ENCODE measurements at regions not wholly inside any gene's neighbourhood (a gene's known extent, or its start where the extent isn't known, plus 50 kb on each side); places are given as distances from the start of the nearest gene placed in this dataset.

- DNase-seq (ENCODE audit: insufficient read length) (no peak), FAIRE-seq (no peak)
- TF ChIP-seq TAF1 (IDR thresholded peaks at IDR 0.05; ENCODE audit: borderline replicate concordance, low read depth, low read length) (no peak), POLR2A (IDR thresholded peaks at IDR 0.05; ENCODE audit: low read depth, low read length) (no peak), POLR2AphosphoS5 (IDR thresholded peaks at IDR 0.05; ENCODE audit: low read depth, low read length) (no peak)
Observed at GRCh38 chr7:41203542-41203941, 499.3 kb downstream of the INHBA start.

GRCh38 chr7:41201021-41201420 lies 501.9 kb downstream of the INHBA start:
- no peak for FAIRE-seq
- no peak for TF ChIP-seq TAF1 (IDR thresholded peaks at IDR 0.05; ENCODE audit: borderline replicate concordance, low read depth, low read length)
- no peak for TF ChIP-seq POLR2A (IDR thresholded peaks at IDR 0.05; ENCODE audit: low read depth, low read length)
- no peak for TF ChIP-seq POLR2AphosphoS5 (IDR thresholded peaks at IDR 0.05; ENCODE audit: low read depth, low read length)
- DNase-seq (ENCODE audit: insufficient read length) = no peak

- no peak for DNase-seq (ENCODE audit: insufficient read length)
- FAIRE-seq = no peak
Observed at GRCh38 chr7:41199136-41199535, 503.8 kb downstream of the INHBA start.

GRCh38 chr7:41198502-41198901 lies 504.4 kb downstream of the INHBA start:
- DNase-seq (ENCODE audit: insufficient read length) (no peak), FAIRE-seq (no peak)
- TF ChIP-seq POLR2AphosphoS5 (IDR thresholded peaks at IDR 0.05; ENCODE audit: low read depth, low read length) (no peak), TAF1 (IDR thresholded peaks at IDR 0.05; ENCODE audit: borderline replicate concordance, low read depth, low read length) (no peak), POLR2A (IDR thresholded peaks at IDR 0.05; ENCODE audit: low read depth, low read length) (no peak)

More at GRCh38 chr7:41199136-41199535, 503.8 kb downstream of the INHBA start:
- no peak for TF ChIP-seq TAF1 (IDR thresholded peaks at IDR 0.05; ENCODE audit: borderline replicate concordance, low read depth, low read length)
- no peak for TF ChIP-seq POLR2A (IDR thresholded peaks at IDR 0.05; ENCODE audit: low read depth, low read length)
- TF ChIP-seq POLR2AphosphoS5 (IDR thresholded peaks at IDR 0.05; ENCODE audit: low read depth, low read length) = no peak

- TF ChIP-seq POLR2AphosphoS5 (IDR thresholded peaks at IDR 0.05; ENCODE audit: low read depth, low read length) (no peak), POLR2A (IDR thresholded peaks at IDR 0.05; ENCODE audit: low read depth, low read length) (no peak)
- no peak for DNase-seq (ENCODE audit: insufficient read length)
- FAIRE-seq = no peak
Observed at GRCh38 chr7:41197769-41198168, 505.1 kb downstream of the INHBA start.

- no peak for TF ChIP-seq POLR2A (IDR thresholded peaks at IDR 0.05; ENCODE audit: low read depth, low read length)
- no peak for TF ChIP-seq TAF1 (IDR thresholded peaks at IDR 0.05; ENCODE audit: borderline replicate concordance, low read depth, low read length)
- no peak for TF ChIP-seq POLR2AphosphoS5 (IDR thresholded peaks at IDR 0.05; ENCODE audit: low read depth, low read length)
- FAIRE-seq (no peak), DNase-seq (ENCODE audit: insufficient read length) (no peak)
Observed at GRCh38 chr7:41193738-41194282, 509.1 kb downstream of the INHBA start.

GRCh38 chr7:41190581-41190980 lies 512.3 kb downstream of the INHBA start:
- no peak for TF ChIP-seq POLR2A (IDR thresholded peaks at IDR 0.05; ENCODE audit: low read depth, low read length)
- TF ChIP-seq TAF1 (IDR thresholded peaks at IDR 0.05; ENCODE audit: borderline replicate concordance, low read depth, low read length) = no peak
- TF ChIP-seq POLR2AphosphoS5 (IDR thresholded peaks at IDR 0.05; ENCODE audit: low read depth, low read length) = no peak
- DNase-seq (ENCODE audit: insufficient read length) (no peak), FAIRE-seq (no peak)

- DNase-seq (ENCODE audit: insufficient read length) (no peak), FAIRE-seq (no peak)
- TF ChIP-seq TAF1 (IDR thresholded peaks at IDR 0.05; ENCODE audit: borderline replicate concordance, low read depth, low read length) = no peak
- no peak for TF ChIP-seq POLR2A (IDR thresholded peaks at IDR 0.05; ENCODE audit: low read depth, low read length)
- no peak for TF ChIP-seq POLR2AphosphoS5 (IDR thresholded peaks at IDR 0.05; ENCODE audit: low read depth, low read length)
Observed at GRCh38 chr7:41189866-41190265, 513.0 kb downstream of the INHBA start.

GRCh38 chr7:41188163-41189130 lies 514.4 kb downstream of the INHBA start:
- FAIRE-seq = no peak
- no peak for DNase-seq (ENCODE audit: insufficient read length)
- TF ChIP-seq TAF1 (IDR thresholded peaks at IDR 0.05; ENCODE audit: borderline replicate concordance, low read depth, low read length) = no peak
- no peak for TF ChIP-seq POLR2A (IDR thresholded peaks at IDR 0.05; ENCODE audit: low read depth, low read length)
- no peak for TF ChIP-seq POLR2AphosphoS5 (IDR thresholded peaks at IDR 0.05; ENCODE audit: low read depth, low read length)

- TF ChIP-seq POLR2A (IDR thresholded peaks at IDR 0.05; ENCODE audit: low read depth, low read length) (no peak), TAF1 (IDR thresholded peaks at IDR 0.05; ENCODE audit: borderline replicate concordance, low read depth, low read length) (no peak), POLR2AphosphoS5 (IDR thresholded peaks at IDR 0.05; ENCODE audit: low read depth, low read length) (no peak)
- FAIRE-seq (no peak), DNase-seq (ENCODE audit: insufficient read length) (no peak)
Observed at GRCh38 chr7:41187322-41187721, 515.6 kb downstream of the INHBA start.

- TF ChIP-seq TAF1 (IDR thresholded peaks at IDR 0.05; ENCODE audit: borderline replicate concordance, low read depth, low read length) (no peak), POLR2A (IDR thresholded peaks at IDR 0.05; ENCODE audit: low read depth, low read length) (no peak), POLR2AphosphoS5 (IDR thresholded peaks at IDR 0.05; ENCODE audit: low read depth, low read length) (no peak)
Observed at GRCh38 chr7:41185851-41186250, 517.0 kb downstream of the INHBA start.

GRCh38 chr7:41183741-41184140 lies 519.1 kb downstream of the INHBA start:
- DNase-seq (ENCODE audit: insufficient read length) (no peak), FAIRE-seq (no peak)
- no peak for TF ChIP-seq TAF1 (IDR thresholded peaks at IDR 0.05; ENCODE audit: borderline replicate concordance, low read depth, low read length)
- no peak for TF ChIP-seq POLR2AphosphoS5 (IDR thresholded peaks at IDR 0.05; ENCODE audit: low read depth, low read length)
- TF ChIP-seq POLR2A (IDR thresholded peaks at IDR 0.05; ENCODE audit: low read depth, low read length) = no peak

More at GRCh38 chr7:41185851-41186250, 517.0 kb downstream of the INHBA start:
- FAIRE-seq = no peak
- no peak for DNase-seq (ENCODE audit: insufficient read length)
